Activated T-cell treated with anti-CD3 and anti-CD28 coated beads, Interleukin-2, amount 50 U/mL, for 48 hours (primary cell): ENCODE measurements at regions not wholly inside any gene's neighbourhood (a gene's known extent, or its start where the extent isn't known, plus 50 kb on each side); places are given as distances from the start of the nearest gene placed in this dataset.
"Not testable (repeated sequence)": the region's sequence is repeated elsewhere in the genome, so short reads cannot be mapped to it uniquely, and the experiment has no call there.

Source experiments
- DNase-seq, 2 experiments: peaks; one replicate each; pipeline ENCODE4 v3.0.0-alpha.2; 2020

- no peak for DNase-seq
Measured at GRCh38 chr6:68575765-68576439, 59.2 kb upstream of the ADGRB3 start.

GRCh38 chr6:68572975-68573374 lies 62.1 kb upstream of the ADGRB3 start:
- no peak for DNase-seq

GRCh38 chr6:68572525-68572924 lies 62.6 kb upstream of the ADGRB3 start:
- peak in 1 of 2 experiments; percentile 19 for DNase-seq

- no peak for DNase-seq
Measured at GRCh38 chr6:68559716-68560115, 75.4 kb upstream of the ADGRB3 start.

GRCh38 chr6:68559070-68559469 lies 76.0 kb upstream of the ADGRB3 start:
- DNase-seq, result no peak

GRCh38 chr6:68546620-68547019 lies 88.5 kb upstream of the ADGRB3 start:
- DNase-seq, result no peak

GRCh38 chr6:68544450-68544849 lies 90.6 kb upstream of the ADGRB3 start:
- no peak for DNase-seq

- no peak for DNase-seq
Measured at GRCh38 chr6:68533339-68533795, 101.7 kb upstream of the ADGRB3 start.

GRCh38 chr6:68527691-68528090 lies 107.4 kb upstream of the ADGRB3 start:
- no peak for DNase-seq

- DNase-seq, result no peak
Measured at GRCh38 chr6:68506911-68507310, 128.2 kb upstream of the ADGRB3 start.

GRCh38 chr6:68502946-68503345 lies 132.1 kb upstream of the ADGRB3 start:
- DNase-seq, result no peak

- no peak for DNase-seq
Measured at GRCh38 chr6:68497927-68498326, 137.2 kb upstream of the ADGRB3 start.

GRCh38 chr6:68494880-68495279 lies 140.2 kb upstream of the ADGRB3 start:
- DNase-seq, result not testable (repeated sequence)

GRCh38 chr6:68476611-68477010 lies 158.5 kb upstream of the ADGRB3 start:
- DNase-seq, result no peak

GRCh38 chr6:68473433-68474210 lies 161.5 kb upstream of the ADGRB3 start:
- DNase-seq, result no peak

GRCh38 chr6:68468244-68468884 lies 166.7 kb upstream of the ADGRB3 start:
- no peak for DNase-seq

GRCh38 chr6:68458447-68458846 lies 176.6 kb upstream of the ADGRB3 start:
- DNase-seq, result no peak

- no peak for DNase-seq
Measured at GRCh38 chr6:68447112-68447511, 188.0 kb upstream of the ADGRB3 start.

- no peak for DNase-seq
Measured at GRCh38 chr6:68445926-68446325, 189.2 kb upstream of the ADGRB3 start.

- DNase-seq, result no peak
Measured at GRCh38 chr6:68443704-68444103, 191.4 kb upstream of the ADGRB3 start.

GRCh38 chr6:68427630-68428029 lies 207.5 kb upstream of the ADGRB3 start:
- DNase-seq, result no peak

GRCh38 chr6:68410021-68410420 lies 225.1 kb upstream of the ADGRB3 start:
- DNase-seq, result no peak

GRCh38 chr6:68400396-68400795 lies 234.7 kb upstream of the ADGRB3 start:
- DNase-seq, result no peak

- no peak for DNase-seq
Measured at GRCh38 chr6:68391953-68392352, 243.1 kb upstream of the ADGRB3 start.
